ENCODE measurements at regions not wholly inside any gene's neighbourhood (a gene's known extent, or its start where the extent isn't known, plus 50 kb on each side); places are given as distances from the start of the nearest gene placed in this dataset.
"Not testable (repeated sequence)": the region's sequence is repeated elsewhere in the genome, so short reads cannot be mapped to it uniquely, and the experiment has no call there.

DNA sequence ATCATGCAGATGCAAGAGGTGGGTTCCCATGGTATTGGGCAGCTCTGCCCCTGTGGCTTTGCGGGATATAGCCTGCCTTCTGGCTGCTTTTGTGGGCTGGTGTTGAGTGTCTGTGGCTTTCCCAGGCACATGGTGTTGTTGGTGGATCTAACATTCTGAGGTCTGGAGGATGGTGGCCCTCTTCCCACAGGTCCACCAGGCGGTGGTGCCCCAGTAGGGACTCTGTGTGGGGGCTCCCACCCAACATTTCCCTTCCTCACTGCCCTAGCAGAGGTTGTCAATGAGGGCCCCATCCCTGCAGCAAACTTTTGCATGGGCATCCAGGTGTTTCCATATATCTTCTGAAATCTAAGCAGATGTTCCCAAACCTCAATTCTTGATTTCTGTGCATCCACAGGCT, 420.5 kb upstream of the TPTE start:
- TF ChIP-seq POLR2AphosphoS5 (IDR thresholded peaks at IDR 0.05; ENCODE audit: low read depth, low read length); GABPA (IDR thresholded peaks at IDR 0.05; ENCODE audit: low read depth); TCF12 (IDR thresholded peaks at IDR 0.05); JUND (IDR thresholded peaks at IDR 0.05); RAD21 (IDR thresholded peaks at IDR 0.05; ENCODE audit: low read length); EZH2phosphoT487 (IDR thresholded peaks at IDR 0.05; ENCODE audit: borderline replicate concordance, low read depth); RFX5 (IDR thresholded peaks at IDR 0.05; ENCODE audit: low read length); YY1 (IDR thresholded peaks at IDR 0.05; ENCODE audit: low read depth); RCOR1 (IDR thresholded peaks at IDR 0.05; ENCODE audit: low read length); CHD2 (IDR thresholded peaks at IDR 0.05; ENCODE audit: low read length, partially characterized antibody); SMC3 (IDR thresholded peaks at IDR 0.05; ENCODE audit: low read depth, low read length): not testable (repeated sequence)
- TF ChIP-seq, protein P1, sequence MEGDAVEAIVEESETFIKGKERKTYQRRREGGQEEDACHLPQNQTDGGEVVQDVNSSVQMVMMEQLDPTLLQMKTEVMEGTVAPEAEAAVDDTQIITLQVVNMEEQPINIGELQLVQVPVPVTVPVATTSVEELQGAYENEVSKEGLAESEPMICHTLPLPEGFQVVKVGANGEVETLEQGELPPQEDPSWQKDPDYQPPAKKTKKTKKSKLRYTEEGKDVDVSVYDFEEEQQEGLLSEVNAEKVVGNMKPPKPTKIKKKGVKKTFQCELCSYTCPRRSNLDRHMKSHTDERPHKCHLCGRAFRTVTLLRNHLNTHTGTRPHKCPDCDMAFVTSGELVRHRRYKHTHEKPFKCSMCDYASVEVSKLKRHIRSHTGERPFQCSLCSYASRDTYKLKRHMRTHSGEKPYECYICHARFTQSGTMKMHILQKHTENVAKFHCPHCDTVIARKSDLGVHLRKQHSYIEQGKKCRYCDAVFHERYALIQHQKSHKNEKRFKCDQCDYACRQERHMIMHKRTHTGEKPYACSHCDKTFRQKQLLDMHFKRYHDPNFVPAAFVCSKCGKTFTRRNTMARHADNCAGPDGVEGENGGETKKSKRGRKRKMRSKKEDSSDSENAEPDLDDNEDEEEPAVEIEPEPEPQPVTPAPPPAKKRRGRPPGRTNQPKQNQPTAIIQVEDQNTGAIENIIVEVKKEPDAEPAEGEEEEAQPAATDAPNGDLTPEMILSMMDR (IDR thresholded peaks at IDR 0.05), result not testable (repeated sequence)
- TF ChIP-seq, protein P2, sequence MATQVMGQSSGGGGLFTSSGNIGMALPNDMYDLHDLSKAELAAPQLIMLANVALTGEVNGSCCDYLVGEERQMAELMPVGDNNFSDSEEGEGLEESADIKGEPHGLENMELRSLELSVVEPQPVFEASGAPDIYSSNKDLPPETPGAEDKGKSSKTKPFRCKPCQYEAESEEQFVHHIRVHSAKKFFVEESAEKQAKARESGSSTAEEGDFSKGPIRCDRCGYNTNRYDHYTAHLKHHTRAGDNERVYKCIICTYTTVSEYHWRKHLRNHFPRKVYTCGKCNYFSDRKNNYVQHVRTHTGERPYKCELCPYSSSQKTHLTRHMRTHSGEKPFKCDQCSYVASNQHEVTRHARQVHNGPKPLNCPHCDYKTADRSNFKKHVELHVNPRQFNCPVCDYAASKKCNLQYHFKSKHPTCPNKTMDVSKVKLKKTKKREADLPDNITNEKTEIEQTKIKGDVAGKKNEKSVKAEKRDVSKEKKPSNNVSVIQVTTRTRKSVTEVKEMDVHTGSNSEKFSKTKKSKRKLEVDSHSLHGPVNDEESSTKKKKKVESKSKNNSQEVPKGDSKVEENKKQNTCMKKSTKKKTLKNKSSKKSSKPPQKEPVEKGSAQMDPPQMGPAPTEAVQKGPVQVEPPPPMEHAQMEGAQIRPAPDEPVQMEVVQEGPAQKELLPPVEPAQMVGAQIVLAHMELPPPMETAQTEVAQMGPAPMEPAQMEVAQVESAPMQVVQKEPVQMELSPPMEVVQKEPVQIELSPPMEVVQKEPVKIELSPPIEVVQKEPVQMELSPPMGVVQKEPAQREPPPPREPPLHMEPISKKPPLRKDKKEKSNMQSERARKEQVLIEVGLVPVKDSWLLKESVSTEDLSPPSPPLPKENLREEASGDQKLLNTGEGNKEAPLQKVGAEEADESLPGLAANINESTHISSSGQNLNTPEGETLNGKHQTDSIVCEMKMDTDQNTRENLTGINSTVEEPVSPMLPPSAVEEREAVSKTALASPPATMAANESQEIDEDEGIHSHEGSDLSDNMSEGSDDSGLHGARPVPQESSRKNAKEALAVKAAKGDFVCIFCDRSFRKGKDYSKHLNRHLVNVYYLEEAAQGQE (IDR thresholded peaks at IDR 0.05; ENCODE audit: low read depth, low read length), result not testable (repeated sequence)
- TF ChIP-seq, protein P3, sequence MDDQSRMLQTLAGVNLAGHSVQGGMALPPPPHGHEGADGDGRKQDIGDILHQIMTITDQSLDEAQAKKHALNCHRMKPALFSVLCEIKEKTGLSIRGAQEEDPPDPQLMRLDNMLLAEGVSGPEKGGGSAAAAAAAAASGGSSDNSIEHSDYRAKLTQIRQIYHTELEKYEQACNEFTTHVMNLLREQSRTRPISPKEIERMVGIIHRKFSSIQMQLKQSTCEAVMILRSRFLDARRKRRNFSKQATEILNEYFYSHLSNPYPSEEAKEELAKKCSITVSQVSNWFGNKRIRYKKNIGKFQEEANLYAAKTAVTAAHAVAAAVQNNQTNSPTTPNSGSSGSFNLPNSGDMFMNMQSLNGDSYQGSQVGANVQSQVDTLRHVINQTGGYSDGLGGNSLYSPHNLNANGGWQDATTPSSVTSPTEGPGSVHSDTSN (IDR thresholded peaks at IDR 0.05), result not testable (repeated sequence)

Measured in SK-N-SH (cell line).